Breast epithelium (tissue), 4 donors: ENCODE measurements at regions not wholly inside any gene's neighbourhood (a gene's known extent, or its start where the extent isn't known, plus 50 kb on each side); places are given as distances from the start of the nearest gene placed in this dataset.

Source experiments
- DNase-seq, 2 donors: peaks; one replicate each; pipeline ENCODE4 v3.0.0-alpha.2; 2019; ENCODE audit warnings: low spot score in 2 of 2
- H3K27ac ChIP-seq, 2 donors: fragments of 200-600 bp; sonication (generic) in 1 of 2; one replicate each; pipeline ENCODE4 v1.5.1; 2016 to 2019; ENCODE audit warnings: mild to moderate bottlenecking in 1 of 2
- H3K27me3 ChIP-seq, 2 donors: fragments of 200-600 bp; sonication (generic) in 1 of 2; one replicate each; pipeline versions ENCODE4 v1.5.1 to v1.6.0; 2017 to 2019; ENCODE audit warnings: control low read depth in 1 of 2, mild to moderate bottlenecking in 1 of 2
- H3K36me3 ChIP-seq: fragments of 200-600 bp; one replicate; pipeline ENCODE4 v1.5.1; 2019
- H3K4me1 ChIP-seq, 2 donors: fragments of 200-600 bp; sonication (generic); one replicate each; pipeline ENCODE4 v1.5.1; 2016 to 2019; ENCODE audit warnings: control low read depth in 1 of 2
- H3K4me3 ChIP-seq, 3 donors: fragments of 200-600 bp; sonication (generic); 1 replicate in 2 of 3; 2 replicates in 1 of 3; pipeline ENCODE4 v1.5.1; 2016 to 2019; ENCODE audit warnings: mild to moderate bottlenecking in 3 of 3, moderate library complexity in 2 of 3
- H3K9me3 ChIP-seq, 2 donors: fragments of 200-600 bp; sonication (generic) in 1 of 2; one replicate each; pipeline ENCODE4 v1.5.1; 2016 to 2019; ENCODE audit warnings: control low read depth in 1 of 2
- CTCF ChIP-seq, 3 donors: fragments of 450-650 bp; IDR thresholded peaks; one replicate each; pipeline ENCODE4 v1.5.1; 2016 to 2017; ENCODE audit warnings: antibody characterized with exemption in 3 of 3, mild to moderate bottlenecking in 3 of 3, moderate library complexity in 3 of 3
- POLR2A ChIP-seq: fragments of 450-650 bp; IDR thresholded peaks from one replicate; pipeline ENCODE4 v1.6.1; 2016; ENCODE audit warnings: antibody characterized with exemption, mild to moderate bottlenecking, moderate library complexity
- POLR2AphosphoS5 ChIP-seq, 3 donors: sonication (generic); formaldehyde crosslinking; IDR thresholded peaks; one replicate each; pipeline ENCODE4 v1.6.1; 2017; ENCODE audit warnings: antibody characterized with exemption in 3 of 3
- intact Hi-C: fragments of 100-400 bp; cut with DNase I; formaldehyde crosslinking; loops from one replicate; pipeline ENCODE4 v1.15.1; 2023; ENCODE audit warnings: low total_unique reads

GRCh38 chr7:45972629-45973312, 51.7 kb upstream of the IGFBP3 start:
- intact Hi-C loops = no loop called here

GRCh38 chr7:45971661-45972175, 50.6 kb upstream of the IGFBP3 start:
- no peak for DNase-seq
- Histone ChIP-seq H3K27me3 (no peaks in the 10 kb centered on the region), H3K9me3 (no peaks in the 10 kb centered on the region), H3K4me1 (no peaks in the 10 kb centered on the region), H3K27ac (no peak overlapping the region), H3K36me3 (no peaks in the 10 kb centered on the region), H3K4me3 (no peak overlapping the region)
- intact Hi-C loops = no loop called here
- TF ChIP-seq CTCF (IDR thresholded peaks at IDR 0.05) (no peak), POLR2A (no peak), POLR2AphosphoS5 (IDR thresholded peaks at IDR 0.05) (no peak)

More at GRCh38 chr7:45972629-45973312, 51.7 kb upstream of the IGFBP3 start:
- DNase-seq = no peak
- H3K27ac ChIP-seq = no peak overlapping the region
- TF ChIP-seq POLR2AphosphoS5 (IDR thresholded peaks at IDR 0.05) = no peak
- TF ChIP-seq POLR2A = no peak
- TF ChIP-seq CTCF (IDR thresholded peaks at IDR 0.05) = no peak
- H3K27me3 ChIP-seq = no peaks in the 10 kb centered on the region
- no peak overlapping the region for H3K4me3 ChIP-seq
- no peaks in the 10 kb centered on the region for H3K4me1 ChIP-seq
- H3K36me3 ChIP-seq = no peaks in the 10 kb centered on the region
- H3K9me3 ChIP-seq = no peaks in the 10 kb centered on the region

GRCh38 chr7:45971171-45971570, 50.1 kb upstream of the IGFBP3 start:
- no peak overlapping the region for H3K27ac ChIP-seq
- H3K36me3 ChIP-seq = no peaks in the 10 kb centered on the region
- no peaks in the 10 kb centered on the region for H3K27me3 ChIP-seq
- H3K4me1 ChIP-seq = no peaks in the 10 kb centered on the region
- H3K9me3 ChIP-seq = no peaks in the 10 kb centered on the region
- no peak for DNase-seq
- H3K4me3 ChIP-seq = no peak overlapping the region
- TF ChIP-seq CTCF (IDR thresholded peaks at IDR 0.05) (no peak), POLR2A (no peak), POLR2AphosphoS5 (IDR thresholded peaks at IDR 0.05) (no peak)
- intact Hi-C loops = no loop called here
